ENCODE measurements at regions not wholly inside any gene's neighbourhood (a gene's known extent, or its start where the extent isn't known, plus 50 kb on each side); places are given as distances from the start of the nearest gene placed in this dataset.

GRCh38 chr2:215705771-215706361, 270.0 kb upstream of the FN1 start:
- no peak for DNase-seq (ENCODE audit: low spot score)
- TF ChIP-seq CTCF (conservative IDR thresholded peaks at IDR 0.05; ENCODE audit: low read depth), result no peak
- no peak overlapping the region for H3K27ac ChIP-seq
- ChIA-PET CTCF (no interaction called here), POLR2A (ENCODE audit: low non-redundant PET) (no interaction called here)

GRCh38 chr2:215705281-215705680, 269.4 kb upstream of the FN1 start:
- POLR2A ChIA-PET (ENCODE audit: low non-redundant PET), result no interaction called here
- CTCF ChIA-PET, result no interaction called here
- no peak for DNase-seq (ENCODE audit: low spot score)
- no peak overlapping the region for H3K27ac ChIP-seq
- TF ChIP-seq CTCF (conservative IDR thresholded peaks at IDR 0.05; ENCODE audit: low read depth), result no peak

GRCh38 chr2:215702116-215702902, 266.4 kb upstream of the FN1 start:
- DNase-seq (ENCODE audit: low spot score), result no peak
- POLR2A ChIA-PET (ENCODE audit: low non-redundant PET), result no interaction called here

GRCh38 chr2:215699700-215700538, 264.1 kb upstream of the FN1 start:
- CTCF ChIA-PET, result no interaction called here
- no peak for DNase-seq (ENCODE audit: low spot score)
- TF ChIP-seq CTCF (conservative IDR thresholded peaks at IDR 0.05; ENCODE audit: low read depth), result no peak
- no peak overlapping the region for H3K27ac ChIP-seq
- POLR2A ChIA-PET (ENCODE audit: low non-redundant PET), result no interaction called here

More at GRCh38 chr2:215702116-215702902, 266.4 kb upstream of the FN1 start:
- no peak overlapping the region for H3K27ac ChIP-seq
- no peak for TF ChIP-seq CTCF (conservative IDR thresholded peaks at IDR 0.05; ENCODE audit: low read depth)
- CTCF ChIA-PET, result interaction anchor here (0.7 kb wide), 1 partner anchor 29 kb away, joined by 3 read pairs; no protein-coding TSS in a partner anchor

GRCh38 chr2:215699018-215699417, 263.1 kb upstream of the FN1 start:
- CTCF ChIA-PET, result no interaction called here
- no peak for DNase-seq (ENCODE audit: low spot score)
- peak overlapping the region; percentile 72 for H3K27ac ChIP-seq
- POLR2A ChIA-PET (ENCODE audit: low non-redundant PET), result no interaction called here
- no peak for TF ChIP-seq CTCF (conservative IDR thresholded peaks at IDR 0.05; ENCODE audit: low read depth)

GRCh38 chr2:215698566-215698965, 262.7 kb upstream of the FN1 start:
- no peak for TF ChIP-seq CTCF (conservative IDR thresholded peaks at IDR 0.05; ENCODE audit: low read depth)
- peak; percentile 7 for DNase-seq (ENCODE audit: low spot score)
- ChIA-PET POLR2A (ENCODE audit: low non-redundant PET) (no interaction called here), CTCF (no interaction called here)
- H3K27ac ChIP-seq, result peak overlapping the region; percentile 72
